GM18870 (cell line): ENCODE measurements at regions not wholly inside any gene's neighbourhood (a gene's known extent, or its start where the extent isn't known, plus 50 kb on each side); places are given as distances from the start of the nearest gene placed in this dataset.
"Not testable (repeated sequence)": the region's sequence is repeated elsewhere in the genome, so short reads cannot be mapped to it uniquely, and the experiment has no call there.

Experiments
- ATAC-seq: cut with Tn5 transposase; IDR thresholded peaks from one replicate; pipeline ENCODE4 v1.9.1; 2021; ENCODE audit warnings: moderate library complexity; ENCODE audit not compliant: unreplicated experiment

DNA sequence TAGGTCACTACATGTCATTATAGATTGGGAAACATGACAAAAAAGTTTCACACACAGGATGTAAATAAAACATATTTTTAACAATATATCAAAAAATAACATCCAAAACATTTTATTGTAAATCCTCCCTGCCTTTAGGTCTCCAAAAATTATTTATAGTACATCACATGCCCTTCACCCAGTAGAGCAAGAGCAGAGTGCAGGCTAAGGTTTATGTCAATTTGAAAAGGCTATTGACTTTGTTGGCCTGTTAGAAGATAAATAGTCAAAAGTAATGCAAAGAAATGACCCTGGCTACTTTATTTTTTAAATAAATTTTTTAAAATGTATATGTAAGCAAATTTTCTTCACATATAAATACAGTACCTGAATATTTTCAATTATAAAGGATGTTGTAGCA is 983.7 kb downstream of the RAB28 start:
- no peak for ATAC-seq

DNA sequence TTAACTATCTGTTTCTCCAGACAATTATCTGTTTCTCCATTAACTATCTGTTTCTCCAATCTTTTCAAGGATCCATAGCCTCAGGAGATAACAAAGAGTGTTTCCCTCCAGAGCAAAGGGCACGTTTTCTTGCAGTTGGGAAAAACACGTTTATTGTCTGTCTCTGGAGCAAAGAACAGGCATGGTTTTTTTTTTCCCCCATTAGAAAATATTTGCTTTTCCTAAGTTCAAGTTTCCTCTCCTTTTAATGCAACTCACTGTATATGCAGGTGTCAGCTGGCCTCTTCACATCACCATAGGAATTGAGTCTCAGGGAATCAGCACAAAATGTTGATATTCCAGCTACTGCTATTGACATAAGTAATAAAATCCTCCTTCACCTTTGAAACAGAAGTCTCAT is 984.4 kb downstream of the RAB28 start:
- no peak for ATAC-seq

DNA sequence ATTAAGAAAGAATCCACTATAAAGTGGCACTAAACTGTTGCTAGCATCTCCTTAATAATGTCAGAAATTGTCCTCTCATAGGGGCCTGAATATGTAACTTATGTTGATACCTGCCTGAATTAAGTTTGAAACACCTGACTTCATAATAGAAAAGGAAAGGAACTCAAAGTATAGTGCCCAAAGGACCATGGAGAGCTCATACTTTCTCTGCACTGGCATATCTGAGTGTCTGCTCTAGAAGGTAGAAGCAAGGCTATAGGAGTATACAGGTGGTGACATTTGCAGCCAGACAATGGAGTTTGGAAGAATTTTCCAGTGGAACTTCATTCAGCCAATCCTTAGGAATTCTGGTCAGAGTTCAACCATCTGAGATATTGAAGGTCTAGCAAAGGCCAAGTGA is 988.9 kb downstream of the RAB28 start:
- no peak for ATAC-seq

DNA sequence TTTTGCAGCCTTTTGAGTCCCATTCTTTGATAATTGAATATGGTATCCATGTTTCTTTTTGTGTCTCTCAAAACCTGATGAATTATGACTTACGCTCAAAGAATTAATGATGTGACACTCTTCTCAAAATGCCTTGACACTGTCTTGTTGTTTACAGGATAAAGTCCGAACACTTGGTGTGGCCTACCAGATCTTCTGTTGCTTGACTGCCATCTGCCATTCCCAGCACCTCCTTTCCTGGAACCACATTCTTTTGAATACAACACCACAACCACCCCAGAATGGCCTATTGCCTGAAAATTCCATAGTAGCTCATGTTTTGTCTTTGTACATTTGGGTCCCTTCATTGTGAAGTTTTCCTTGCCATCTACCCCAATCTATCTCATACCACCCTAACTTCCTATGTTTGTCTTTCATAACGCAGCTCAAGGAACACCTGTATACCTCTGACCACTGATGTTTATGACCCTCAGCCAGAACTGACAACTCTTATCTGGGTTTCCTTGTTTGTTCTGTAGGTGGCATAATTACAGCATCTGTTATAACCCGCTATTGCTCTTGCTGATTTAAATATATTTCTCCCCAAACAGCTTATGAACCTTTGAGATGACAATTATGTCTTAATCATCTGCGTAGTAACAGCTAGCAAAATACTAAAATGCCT is 991.3 kb downstream of the RAB28 start:
- no peak for ATAC-seq

DNA sequence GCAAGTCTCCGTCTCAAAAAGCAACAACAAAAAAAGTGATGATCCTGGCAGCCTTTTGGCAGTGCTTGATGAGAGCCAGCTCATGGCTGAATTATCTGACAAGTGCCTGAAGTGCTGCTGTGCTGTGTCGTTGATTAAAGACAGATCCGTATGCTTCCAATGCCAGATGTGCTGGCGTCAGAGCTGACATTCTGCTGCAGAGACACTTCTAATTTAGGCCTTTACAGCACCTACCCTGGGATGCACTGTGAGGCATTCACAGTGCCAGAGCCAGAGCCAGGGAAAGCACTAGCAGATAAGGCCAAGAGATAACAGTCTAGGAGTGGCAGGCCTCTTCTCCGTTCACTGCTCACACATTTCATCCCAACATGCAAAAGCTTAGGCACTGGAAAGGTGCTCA is 995.5 kb downstream of the RAB28 start:
- ATAC-seq: no peak

DNA sequence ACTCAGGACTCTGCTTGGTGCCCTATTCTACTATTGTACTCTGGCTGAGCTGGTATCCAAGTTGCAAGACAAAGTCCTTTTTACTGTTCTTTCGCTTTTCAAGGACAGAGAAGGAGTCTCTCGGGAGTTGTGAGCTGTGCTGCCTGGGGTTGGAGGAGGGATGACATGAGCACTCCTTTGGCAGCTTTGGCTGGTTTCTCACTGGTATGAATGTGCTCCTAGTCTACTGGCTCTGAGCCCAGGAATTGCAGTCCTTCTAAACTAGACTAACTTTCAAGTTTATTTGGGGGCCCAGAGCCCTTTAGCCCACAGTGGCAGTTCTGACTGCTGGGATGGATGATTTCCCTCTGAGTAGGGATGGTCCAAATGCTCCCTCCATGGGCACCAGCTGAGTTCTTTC is 997.1 kb downstream of the RAB28 start:
- ATAC-seq: no peak

DNA sequence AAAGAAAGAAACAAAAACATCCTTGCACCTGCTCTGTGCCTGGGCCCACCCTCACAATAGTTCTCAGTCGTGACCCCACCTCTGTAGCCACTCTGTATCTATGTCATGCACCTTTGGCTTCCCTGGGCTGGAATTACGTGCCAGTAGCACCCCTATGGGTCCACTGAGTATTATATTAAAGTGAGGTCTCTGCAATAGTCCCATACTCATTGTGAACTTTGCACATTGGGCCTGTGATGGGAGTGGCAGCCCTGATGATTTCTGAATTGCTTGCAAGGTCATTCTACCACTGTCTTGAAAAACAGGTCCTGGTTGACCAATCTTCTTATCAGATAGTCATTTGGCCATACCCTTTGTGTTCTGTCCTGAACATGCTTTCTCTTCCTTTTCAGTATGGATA is 1012.1 kb downstream of the RAB28 start:
- ATAC-seq: no peak

DNA sequence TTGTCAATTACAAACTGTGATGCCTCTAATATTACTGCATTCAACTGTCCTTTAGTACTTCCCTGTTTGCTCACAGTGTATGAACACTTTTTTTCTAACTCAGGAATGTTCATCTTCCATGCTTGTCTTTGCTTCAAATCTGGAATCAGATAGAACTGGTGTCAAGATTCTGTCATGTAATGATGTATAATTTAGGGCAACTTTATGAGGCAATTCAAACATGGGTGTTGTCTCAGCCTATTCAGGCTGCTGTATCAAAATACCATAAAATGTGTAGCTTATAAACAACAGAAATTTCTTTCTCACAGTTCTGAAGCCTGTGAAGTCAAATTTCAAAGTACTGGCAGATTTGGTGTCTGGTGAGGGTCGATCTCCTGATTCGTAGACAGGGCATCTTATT is 1012.9 kb downstream of the RAB28 start:
- no peak for ATAC-seq

DNA sequence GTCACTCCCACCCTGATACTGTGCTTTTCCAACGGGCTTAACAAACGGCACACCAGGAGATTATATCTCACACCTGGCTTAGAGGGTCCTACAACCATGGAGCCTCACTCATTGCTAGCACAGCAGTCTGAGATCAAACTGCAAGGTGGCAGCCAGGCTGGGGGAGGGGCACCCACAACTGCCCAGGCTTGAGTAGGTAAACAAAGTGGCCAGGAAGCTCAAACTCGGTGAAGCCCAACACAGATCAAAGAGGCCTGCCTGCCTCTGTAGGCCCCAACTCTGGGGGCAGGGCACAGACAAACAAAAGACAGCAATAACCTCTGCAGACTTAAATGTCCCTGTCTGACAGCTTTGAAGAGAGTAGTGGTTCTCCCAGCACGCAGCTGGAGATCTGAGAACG is 1022.6 kb downstream of the RAB28 start:
- ATAC-seq: not testable (repeated sequence)

DNA sequence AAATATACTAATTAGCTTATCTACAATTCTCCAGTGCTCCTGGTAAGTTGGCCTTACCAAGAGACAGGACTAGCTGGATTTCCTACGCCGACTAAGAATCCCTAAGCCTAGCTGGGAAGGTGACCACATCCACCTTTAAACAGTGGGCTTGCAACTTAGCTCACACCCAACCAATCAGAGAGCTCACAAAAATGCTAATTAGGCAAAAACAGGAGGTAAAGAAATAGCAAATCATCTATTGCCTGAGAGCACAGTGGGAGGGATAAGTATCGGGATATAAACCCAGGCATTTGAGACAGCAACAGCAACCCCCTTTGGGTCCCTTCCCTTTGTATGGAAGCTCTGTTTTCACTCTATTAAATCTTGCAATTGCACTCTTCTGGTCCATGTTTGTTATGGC is 1025.0 kb downstream of the RAB28 start:
- ATAC-seq: no peak

DNA sequence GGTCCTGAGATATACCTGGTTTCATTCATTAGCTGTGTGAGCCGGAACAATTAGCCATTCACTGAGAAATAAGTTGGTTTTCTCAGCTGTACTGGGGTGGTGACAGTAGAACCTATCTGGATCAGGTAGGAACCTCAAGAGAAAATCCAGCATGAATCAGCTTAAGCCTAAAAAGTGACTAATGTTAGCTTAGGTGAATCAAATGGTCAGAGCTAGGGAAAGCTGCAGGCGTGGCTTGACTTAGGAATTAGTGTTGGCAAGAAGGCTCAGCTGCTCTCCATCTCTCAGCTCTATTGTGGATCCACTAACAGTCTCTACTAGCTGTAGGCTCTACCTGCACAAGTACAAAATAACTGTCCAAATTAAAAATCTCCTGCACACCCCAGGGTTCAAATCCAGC is 1025.5 kb downstream of the RAB28 start:
- no peak for ATAC-seq

DNA sequence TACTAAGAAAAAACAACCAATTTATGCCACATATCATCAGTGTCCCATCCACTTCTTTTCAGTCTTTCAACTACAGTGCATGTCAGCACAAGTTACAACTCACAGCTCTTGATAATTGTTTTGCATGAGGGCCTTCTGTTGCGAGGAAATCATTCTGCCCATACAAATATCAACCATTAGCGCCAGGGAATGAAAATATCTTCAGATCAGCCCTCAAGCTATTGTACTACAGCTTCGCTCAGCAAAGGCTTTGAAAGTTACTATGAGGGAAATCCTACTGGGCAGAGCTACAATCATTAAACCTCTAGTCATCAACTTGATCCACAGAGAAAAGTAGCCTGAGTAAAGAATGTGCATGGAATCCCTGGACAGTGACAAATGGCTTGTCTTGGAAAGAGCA is 1023.6 kb upstream of the HS3ST1 start:
- no peak for ATAC-seq

DNA sequence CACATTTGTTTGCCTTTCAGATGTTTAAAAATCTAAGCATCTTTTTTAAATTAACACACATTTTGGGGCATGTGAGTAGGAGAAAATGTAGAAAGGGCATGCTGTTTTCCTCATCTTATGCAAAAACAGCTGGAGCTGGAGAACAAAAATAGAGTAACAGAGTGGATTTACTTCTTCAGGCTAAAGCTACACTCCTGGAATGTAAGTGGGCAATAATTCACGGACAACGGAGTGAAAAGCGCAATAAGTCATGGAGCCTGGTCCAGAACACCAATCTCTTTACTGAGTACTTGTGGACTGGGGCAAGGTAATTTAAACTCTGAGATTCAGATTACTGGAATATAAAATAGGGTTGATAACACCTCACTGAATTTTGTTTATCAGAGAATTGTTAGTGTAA is 1018.8 kb upstream of the HS3ST1 start:
- no peak for ATAC-seq

DNA sequence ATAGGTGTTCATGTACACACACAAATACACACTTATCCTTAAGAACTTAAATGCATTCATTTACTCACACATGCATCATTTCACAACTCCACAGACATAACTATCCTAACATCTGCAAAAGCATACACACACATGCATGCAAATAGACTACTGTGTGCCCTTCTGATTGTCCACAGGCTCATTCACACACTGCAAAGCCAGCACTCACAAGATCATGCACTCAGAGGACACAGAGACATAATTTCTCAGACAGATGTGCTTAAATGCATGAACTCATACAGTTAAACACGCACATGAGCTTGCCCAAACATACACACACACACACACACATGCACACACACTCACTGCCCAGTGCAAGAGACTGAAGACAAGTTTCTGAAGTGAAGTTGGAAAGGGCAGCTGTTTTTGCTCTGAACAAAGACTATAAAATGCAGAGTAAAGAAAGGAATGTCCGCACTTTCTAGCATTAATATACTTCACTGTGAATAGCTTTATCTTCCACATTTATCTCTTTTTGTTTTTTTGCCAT is 1018.0 kb upstream of the HS3ST1 start:
- ATAC-seq: no peak

DNA sequence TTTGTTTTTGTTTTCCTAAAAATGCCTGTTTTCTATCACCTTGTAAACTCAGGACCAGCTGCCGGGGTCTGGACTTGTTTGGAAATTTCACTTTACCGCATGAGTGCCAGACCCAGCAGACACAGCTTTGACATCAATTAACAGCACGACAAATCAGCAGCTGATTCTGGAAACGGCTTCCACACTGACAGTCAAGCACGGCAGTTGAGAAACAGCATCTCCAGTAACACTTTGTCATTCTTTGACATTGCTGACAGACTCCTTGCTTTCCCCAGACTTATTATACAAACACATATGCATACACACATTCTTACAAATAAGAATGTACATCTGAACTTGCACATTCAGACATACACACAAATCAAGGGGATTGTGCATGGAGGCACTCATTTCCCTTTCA is 1017.6 kb upstream of the HS3ST1 start:
- no peak for ATAC-seq

DNA sequence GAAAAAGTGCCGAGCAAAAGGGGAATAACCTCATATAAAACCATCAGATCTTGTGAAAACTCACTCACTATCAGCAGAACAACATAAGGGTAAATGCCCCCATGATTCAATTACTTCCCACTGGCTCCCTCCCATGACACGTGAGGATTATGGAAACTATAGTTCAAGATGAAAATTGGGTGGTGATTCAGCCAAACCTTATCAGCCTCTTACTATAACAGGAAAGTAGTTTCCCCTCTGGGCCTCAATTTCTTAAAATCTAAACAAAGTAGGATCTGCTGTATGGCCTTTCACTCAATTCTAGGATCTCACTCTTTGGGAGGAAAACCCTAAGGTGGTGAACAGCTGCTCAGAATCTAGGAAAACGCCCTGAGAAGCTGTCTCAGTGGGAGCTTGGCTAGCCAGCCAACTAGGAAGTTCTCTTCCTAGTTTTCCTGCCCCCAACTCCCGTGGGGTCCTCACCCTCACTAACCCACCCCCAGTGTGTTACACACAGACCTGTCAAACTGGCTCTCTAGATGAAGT is 1017.1 kb upstream of the HS3ST1 start:
- no peak for ATAC-seq

DNA sequence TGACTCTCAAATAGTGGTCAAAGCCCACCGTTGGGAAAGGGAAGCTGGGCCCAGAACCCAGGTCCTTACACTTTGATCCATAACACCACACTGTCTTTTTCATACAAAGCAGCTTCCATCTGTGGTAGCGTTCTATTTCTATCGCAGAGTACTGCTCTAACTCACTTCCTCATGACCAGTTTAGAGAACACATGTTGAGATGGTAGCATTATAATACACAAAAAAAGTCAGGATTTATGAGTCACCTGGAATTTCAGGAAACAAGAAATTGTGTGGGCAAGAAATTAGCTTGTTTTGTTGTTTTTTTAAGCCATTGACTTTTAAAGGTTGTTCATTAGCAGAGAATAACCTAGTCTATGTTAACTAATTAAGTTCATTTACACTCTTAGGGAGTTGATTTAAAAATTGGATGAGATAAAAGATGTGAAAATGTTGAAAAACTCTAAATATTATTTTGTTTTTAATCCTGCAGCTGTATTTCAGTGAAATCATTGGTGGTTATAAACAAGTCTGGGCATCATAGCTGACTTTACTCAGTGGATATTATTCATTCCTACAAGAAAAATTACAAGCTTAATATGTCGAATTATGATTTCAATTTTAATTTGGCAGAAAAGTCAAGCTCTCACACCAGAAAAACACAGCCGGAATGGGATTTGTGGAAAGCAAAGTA is 1011.1 kb upstream of the HS3ST1 start:
- no peak for ATAC-seq

DNA sequence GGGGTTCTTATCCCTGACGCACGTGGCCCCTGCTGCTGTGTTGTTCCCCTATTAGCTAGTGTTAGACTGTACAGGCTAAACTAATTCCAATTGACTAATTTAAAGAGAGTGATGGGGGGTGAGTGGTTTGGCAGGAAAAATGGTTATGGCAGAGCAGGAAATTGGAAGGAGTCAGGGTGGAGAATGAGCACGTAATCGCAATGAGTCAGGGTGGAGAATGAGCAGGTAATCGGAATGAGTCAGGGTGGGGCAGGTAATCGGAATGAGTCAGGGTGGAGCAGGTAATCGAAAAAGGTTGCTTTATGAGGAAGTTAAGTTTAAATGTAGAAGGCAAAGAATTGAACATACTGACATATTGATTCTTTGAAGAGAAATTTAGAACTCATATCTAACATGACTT is 1002.6 kb upstream of the HS3ST1 start:
- not testable (repeated sequence) for ATAC-seq

DNA sequence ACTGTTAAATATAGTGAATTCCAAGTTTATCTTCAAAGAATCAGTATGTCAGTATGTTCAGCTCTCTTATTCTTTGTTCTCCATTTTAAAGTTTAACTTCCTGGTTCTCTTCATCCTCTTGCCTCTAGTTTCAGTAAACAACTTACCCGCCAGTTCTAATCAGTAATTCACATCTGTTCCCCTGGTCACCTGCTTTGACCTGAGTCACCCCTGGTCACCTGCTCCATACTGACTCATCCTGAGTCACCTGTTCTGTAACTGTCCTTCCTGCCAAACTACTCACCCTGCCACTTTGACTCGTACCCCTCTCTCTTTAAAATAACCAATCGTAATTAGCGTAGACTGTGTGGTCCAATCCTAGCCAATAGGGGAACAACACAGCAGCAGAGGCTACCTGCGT is 992.7 kb upstream of the HS3ST1 start:
- ATAC-seq: no peak

DNA sequence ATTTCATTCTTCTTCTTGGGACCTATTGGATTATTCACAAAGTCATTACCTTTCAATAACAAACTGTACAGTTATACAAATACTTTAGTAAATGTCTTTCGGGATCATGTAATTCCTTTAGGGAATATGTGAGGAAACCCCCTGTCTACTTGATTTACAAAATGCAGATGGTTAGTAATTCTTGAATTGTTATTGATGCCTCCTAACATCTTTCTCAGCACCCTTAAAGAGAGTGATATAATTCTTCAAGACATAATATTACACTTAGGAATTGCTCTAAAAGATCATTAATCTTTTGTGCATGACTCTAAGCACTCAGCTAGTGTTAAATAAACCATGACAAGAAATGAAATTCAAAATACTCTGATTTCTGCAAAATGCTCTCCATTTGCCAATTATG is 988.1 kb upstream of the HS3ST1 start:
- no peak for ATAC-seq

DNA sequence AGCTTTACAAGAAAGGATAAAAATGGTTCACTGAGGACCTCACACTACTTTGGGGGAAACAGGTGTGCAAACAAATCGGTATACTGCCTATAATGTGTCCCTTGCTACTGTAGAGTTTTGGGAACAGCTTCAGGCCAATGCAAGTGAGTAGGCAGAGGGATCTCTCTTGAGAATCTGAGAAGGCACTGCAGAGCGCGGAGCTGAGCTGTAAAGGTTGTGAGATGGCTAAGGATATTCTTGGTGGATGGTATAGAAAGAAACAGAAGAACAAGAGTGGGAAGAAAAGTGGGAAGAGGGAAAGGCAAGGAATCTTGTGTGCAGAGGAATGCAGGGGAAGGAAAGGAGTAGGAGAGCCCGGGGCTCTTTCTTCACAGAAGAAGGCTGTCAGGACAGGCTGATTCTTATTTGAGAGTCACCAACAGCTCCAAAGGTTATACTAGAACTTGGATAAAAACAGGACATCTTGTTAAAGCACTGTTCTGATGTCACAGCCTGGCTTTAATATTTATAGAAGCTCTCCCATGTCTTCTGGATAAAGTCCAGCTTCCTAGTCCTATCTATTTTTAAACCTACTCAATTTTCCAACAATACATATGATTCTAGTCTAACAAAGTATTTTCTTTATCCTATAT is 985.6 kb upstream of the HS3ST1 start:
- ATAC-seq: no peak

DNA sequence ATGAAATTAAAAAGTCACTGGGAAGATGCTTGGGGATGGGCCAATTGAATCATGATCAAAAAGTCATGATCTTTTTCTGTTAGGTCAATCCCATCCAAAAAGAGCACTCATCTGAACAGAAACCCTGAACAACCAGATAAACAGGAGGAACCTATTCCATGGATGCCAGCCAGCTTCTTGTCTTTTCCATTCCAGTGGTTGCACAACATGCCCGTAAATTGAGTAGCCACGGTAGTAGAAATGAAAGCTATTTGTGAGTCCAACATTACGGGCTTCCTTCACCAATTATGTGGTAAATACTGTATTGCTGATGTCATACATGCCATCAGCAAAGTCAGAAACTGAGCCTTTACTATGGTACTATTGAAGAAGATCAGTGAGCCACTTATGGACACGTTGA is 982.4 kb upstream of the HS3ST1 start:
- no peak for ATAC-seq
